ENCODE measurements at regions not wholly inside any gene's neighbourhood (a gene's known extent, or its start where the extent isn't known, plus 50 kb on each side); places are given as distances from the start of the nearest gene placed in this dataset.
"Not testable (repeated sequence)": the region's sequence is repeated elsewhere in the genome, so short reads cannot be mapped to it uniquely, and the experiment has no call there.

DNA sequence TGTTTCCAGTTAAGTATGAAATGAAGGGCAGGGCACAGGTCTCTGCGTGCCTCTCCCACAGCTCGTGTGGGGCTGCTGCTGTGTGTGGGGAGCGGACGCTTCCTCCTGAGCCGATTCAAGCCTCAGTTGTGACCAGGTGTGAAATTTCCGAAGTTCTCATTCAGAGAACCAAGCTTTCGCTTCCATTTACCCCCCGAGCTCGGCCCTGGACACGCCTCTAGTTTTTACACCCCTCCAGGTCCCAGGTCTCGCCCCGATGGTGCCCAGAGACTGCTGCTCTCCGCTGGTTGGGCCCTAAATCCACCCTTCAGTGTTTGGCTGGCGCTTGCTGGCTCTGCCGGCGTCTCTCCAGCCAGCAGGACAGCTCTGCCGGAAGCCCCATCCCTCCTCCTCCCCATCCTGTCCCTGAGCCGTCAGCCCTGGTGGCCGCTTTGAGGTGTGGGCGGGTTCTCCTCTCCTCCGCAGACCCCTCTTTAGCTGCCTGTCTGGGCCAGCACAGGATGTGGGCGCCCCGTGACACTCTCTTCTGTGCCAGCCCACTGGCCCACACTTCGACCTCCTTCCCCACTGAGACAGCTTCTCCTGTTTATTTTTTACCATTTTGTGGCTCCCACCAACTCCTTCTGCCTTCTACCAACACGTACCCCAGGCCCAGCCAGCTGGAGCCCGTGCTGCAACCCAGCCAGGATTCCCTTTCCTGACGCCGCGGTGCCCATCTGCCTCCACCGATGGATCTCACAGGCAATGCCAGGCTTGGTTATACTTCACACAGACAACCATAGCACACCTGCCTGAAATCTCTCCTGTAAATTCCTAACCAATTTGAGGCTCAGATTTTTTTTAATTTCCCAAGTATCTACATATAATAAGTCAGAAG, 142.8 kb downstream of the DLL1 start:
- no peak for DNase-seq (ENCODE audit: low spot score)

DNA sequence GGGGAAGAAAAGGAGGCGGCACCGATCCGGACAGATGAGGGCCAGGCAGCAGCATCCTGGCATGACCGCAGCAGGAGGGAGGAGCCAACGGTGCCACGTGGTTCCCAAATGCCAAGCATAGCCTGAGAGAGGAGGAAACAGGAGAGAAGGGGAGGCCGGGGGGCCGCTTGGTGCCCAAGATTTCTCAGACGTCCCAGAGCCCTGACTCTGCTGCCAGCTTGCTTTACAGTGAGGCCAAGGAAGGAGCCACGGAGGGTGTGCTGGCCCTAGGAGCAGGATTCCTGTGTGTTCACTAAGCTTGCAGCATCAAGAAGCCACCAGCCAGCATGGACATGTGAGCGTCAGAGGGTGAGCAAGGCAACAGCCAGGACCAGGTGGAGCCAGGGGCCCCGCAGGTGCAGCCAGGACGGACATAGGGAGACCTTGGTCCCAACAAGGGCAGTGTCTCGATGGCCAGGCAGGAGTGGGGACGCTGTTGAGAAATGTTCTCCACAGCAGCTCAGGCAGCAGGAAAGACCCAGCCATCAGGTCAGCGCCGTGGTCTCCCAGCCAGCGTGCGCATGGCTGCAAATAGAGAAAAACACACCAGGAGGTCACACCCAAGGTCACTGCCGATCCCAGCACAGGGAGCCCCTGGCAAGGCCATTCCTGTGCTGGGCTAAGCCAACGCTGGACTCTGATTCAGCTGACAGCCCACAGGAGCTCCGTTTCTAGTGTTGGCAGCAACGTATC, 143.7 kb downstream of the DLL1 start:
- DNase-seq (ENCODE audit: low spot score): no peak

- DNase-seq (ENCODE audit: low spot score): no peak
Measured at GRCh38 chr6:170146640-170147039, 144.2 kb downstream of the DLL1 start.

GRCh38 chr6:170146131-170146530, 144.7 kb downstream of the DLL1 start:
- DNase-seq (ENCODE audit: low spot score): not testable (repeated sequence)

DNA sequence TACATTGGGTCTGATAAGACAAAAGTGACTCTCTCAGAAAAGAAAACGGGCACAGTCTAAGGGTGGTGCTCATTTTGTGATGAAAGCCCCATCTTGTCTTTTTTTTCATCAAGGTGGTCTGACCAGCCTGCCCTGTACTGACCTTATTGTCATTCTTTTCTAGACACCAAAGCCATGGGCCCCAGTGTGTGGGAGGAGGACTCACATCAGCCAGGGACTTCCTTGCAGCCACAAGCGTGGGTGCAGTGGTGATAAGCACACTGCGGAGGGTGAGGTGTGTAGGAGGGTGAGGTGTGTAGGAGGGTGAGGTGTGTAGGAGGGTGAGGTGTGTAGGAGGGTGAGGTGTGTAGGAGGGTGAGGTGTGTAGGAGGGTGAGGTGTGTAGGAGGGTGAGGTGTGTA, 145.2 kb downstream of the DLL1 start:
- not testable (repeated sequence) for DNase-seq (ENCODE audit: low spot score)

- no peak for DNase-seq (ENCODE audit: low spot score)
Measured at GRCh38 chr6:170145272-170145592, 145.6 kb downstream of the DLL1 start.

GRCh38 chr6:170144571-170145271, 146.2 kb downstream of the DLL1 start:
- no peak for DNase-seq (ENCODE audit: low spot score)

- no peak for DNase-seq (ENCODE audit: low spot score)
Measured at GRCh38 chr6:170143401-170144150, 147.3 kb downstream of the DLL1 start.

GRCh38 chr6:170142559-170142958, 148.3 kb downstream of the DLL1 start:
- no peak for DNase-seq (ENCODE audit: low spot score)

- not testable (repeated sequence) for DNase-seq (ENCODE audit: low spot score)
Measured at GRCh38 chr6:170141061-170141460, 149.8 kb downstream of the DLL1 start.

DNA sequence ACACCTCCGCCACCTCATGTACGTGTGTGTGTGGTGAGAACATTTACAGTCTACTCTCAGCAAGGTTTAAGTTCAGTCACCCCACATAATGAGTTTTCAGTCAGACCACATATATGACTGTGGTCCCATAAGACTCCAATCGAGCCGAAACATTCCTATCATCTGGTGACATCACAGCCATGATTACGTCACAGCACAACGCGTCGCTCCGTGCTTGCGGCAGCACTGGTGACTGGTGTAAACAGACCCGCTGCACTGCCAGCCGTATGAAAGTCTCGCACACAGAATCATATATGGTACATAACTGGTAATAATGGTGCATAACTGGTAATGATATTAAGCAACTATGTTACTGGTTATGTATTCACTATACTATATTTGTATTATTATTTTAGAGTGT, 150.7 kb downstream of the DLL1 start:
- no peak for DNase-seq (ENCODE audit: low spot score)

DNA sequence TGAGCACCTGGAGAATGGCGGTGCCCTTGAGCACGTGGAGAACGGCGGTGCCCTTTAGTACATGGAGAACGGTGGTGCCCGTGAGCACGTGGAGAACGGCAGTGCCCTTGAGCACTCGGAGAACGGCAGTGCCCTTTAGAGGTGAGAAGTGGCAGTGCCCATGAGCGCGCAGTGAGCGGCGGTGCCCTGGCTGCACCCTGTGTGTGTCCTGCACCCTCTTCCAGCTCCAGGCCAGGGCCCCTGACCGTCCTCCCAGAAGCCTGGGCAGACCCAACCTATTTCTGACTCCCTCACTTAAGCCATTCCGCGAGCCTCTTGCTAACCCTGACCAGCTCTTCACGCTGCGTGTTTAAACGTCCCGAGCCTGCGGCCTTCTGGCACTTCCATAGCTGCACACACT, 151.3 kb downstream of the DLL1 start:
- DNase-seq (ENCODE audit: low spot score): no peak

- not testable (repeated sequence) for DNase-seq (ENCODE audit: low spot score)
Measured at GRCh38 chr6:170139046-170139445, 151.8 kb downstream of the DLL1 start.

DNA sequence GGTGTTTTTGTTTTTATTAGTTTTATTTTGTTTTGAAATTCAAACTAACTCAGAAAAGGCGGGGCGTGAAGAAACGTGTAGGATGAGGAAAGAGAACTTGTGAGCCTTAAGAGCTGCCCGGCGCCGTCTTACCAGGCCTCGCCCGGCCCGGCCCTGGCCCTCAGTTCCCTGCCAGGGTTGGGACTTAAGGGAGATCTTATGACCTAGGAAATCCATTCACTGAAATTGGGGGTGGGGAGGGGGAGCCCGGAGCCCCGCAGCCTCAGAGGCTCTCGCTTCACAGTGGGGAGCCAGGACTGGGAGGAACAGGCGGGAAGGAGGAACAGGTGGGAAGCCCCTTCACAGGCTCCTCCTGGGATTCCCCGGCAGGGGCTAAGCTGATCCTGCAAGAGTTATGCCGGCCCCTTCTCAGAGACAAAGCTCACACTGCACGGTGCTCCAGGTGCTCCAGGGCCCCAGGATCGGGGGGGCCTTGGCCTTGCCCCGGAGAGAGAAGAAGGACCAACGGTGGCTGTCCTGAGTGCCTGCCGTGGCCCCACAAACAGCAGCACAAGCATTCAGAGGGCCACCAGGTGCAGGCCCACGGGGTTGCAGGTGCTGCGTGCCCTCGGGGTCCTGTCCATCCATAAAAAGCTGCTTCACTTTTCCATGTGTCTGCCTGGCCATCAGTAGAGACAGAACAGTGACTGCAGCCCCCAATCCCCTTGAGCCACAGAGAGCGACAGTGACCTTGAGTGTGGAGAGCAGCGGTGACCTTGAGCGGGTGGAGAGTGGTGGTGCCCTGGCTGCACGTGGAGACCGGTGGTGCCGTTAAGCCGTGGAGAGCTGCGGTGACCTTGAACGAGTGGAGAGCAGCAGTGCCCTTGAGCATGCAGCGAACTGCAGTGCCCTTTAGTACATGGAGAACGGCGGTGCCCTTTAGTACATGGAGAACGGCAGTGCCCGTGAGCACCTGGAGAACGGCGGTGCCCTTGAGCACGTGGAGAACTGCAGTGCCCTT, 152.7 kb downstream of the DLL1 start:
- DNase-seq (ENCODE audit: low spot score): no peak

DNA sequence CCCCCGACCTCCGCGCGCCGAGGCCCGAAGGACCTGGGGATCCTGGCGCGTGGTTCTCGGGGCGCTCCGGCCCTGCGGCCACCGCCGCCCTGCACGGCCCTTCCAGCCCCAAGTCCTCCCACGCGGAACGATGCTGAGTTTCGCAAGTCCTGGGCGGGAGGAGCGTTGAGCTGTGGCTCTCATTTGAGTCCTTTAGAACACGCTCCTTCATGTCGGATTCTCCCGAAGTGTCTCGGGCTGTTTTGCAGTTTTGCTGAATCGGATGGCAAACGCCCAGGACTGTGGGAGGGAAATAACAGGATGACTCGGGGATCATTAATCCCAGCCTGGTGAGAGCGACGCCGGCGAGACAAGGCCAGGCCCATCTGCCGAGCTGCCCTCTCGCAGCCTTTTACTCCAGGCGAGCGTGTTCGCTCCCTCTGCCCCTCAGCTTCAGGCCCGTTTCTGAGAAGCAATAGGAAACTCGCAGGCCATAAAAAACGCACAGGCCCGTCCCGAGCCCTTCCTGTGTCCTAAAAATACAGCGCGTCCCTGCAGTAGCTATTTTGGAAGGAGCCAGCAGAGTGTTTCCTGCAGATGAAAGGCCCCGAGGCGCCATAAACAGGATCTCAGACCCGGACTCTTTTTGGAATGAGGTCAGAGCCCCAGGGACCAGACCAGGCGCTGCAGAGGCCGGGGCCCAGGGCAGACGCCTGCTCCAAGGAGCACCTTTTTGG, 153.5 kb downstream of the DLL1 start:
- no peak for DNase-seq (ENCODE audit: low spot score)

DNA sequence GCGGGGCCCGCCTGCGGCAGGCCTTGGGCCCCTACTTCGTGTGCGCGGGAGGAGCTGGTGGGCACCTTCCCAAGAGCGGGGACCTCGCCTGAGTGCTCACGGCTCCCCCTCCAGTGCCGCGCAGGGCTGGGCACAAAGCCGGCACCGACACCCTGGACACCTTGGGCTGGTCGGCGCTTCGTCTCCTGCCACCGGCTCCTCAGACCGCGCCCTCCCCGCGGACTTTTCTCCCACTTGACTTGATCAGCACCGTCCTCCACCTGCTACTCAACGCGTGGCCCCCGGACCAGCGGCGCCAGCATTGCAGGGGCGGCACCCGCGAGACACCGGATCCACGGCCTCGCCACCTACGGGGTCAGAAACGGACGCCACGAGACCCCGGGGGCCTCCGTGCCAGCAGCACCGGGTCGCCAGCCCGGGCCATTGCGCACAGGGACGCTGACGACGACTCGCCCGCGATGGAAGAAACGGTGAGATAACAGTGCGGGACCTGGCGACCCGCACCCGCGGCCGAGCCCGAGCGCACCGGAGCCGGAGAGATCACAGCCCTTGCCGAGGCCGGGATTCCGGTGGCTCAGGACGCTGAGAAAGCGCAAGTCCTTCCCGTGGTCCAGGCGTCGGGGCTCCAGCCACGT, 154.2 kb downstream of the DLL1 start:
- no peak for DNase-seq (ENCODE audit: low spot score)

- DNase-seq (ENCODE audit: low spot score): no peak
Measured at GRCh38 chr6:170135821-170136471, 154.9 kb downstream of the DLL1 start.

DNA sequence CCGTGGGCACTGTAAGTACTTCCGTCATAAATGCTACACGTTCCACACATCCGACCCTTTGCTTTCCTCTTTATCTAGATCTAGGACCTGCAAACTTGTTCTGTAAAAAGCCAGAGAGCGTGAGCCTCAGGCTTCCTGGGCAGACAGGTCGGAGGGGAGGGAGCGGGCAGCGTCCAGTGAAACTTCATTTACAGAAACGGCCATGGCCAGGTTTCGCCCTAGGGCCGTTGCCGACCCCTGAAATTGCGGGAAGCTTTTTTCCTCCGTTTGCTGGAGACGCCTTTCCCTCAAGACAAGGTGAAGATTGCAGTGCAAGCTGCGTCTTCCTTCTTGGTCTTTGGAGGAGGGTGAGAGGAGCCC, 155.4 kb downstream of the DLL1 start:
- no peak for DNase-seq (ENCODE audit: low spot score)

Data from AG08396 (cell line).